Upper lobe of right lung (tissue), 1 donor: ENCODE measurements at regions not wholly inside any gene's neighbourhood (a gene's known extent, or its start where the extent isn't known, plus 50 kb on each side); places are given as distances from the start of the nearest gene placed in this dataset.
"Not testable (repeated sequence)": the region's sequence is repeated elsewhere in the genome, so short reads cannot be mapped to it uniquely, and the experiment has no call there.

Experiments
- ATAC-seq: fragments of 200-7000 bp; cut with Tn5 transposase; one replicate; pipeline ENCODE4 v1.9.1; 2020; ENCODE audit warnings: mild to moderate bottlenecking, moderate library complexity
- DNase-seq: peaks from one replicate; pipeline ENCODE4 v3.0.0-alpha.2; 2020
- H3K27ac ChIP-seq: fragments of 200-600 bp; one replicate; pipeline ENCODE4 v1.8.0; 2022
- H3K27me3 ChIP-seq: fragments of 200-600 bp; one replicate; pipeline ENCODE4 v1.8.0; 2022; ENCODE audit warnings: mild to moderate bottlenecking
- H3K36me3 ChIP-seq: fragments of 200-600 bp; one replicate; pipeline ENCODE4 v1.8.0; 2022
- H3K4me1 ChIP-seq: fragments of 200-600 bp; one replicate; pipeline ENCODE4 v1.8.0; 2022
- H3K4me3 ChIP-seq: fragments of 200-600 bp; one replicate; pipeline ENCODE4 v1.8.0; 2022; ENCODE audit warnings: mild to moderate bottlenecking
- H3K9me3 ChIP-seq: fragments of 200-600 bp; one replicate; pipeline ENCODE4 v1.8.0; 2022
- intact Hi-C: fragments of 100-400 bp; cut with DNase I; formaldehyde crosslinking; loops from one replicate; pipeline ENCODE4 v1.11.0; 2022
- TF ChIP-seq, protein P1 (sequence below): fragments of 200-600 bp; IDR thresholded peaks from one replicate; pipeline ENCODE4 v1.8.0; 2022; ENCODE audit warnings: antibody characterized with exemption
- donor health status: DM: no; HTN: yes; CAD: no; lungs with severe emphysema.

DNA sequence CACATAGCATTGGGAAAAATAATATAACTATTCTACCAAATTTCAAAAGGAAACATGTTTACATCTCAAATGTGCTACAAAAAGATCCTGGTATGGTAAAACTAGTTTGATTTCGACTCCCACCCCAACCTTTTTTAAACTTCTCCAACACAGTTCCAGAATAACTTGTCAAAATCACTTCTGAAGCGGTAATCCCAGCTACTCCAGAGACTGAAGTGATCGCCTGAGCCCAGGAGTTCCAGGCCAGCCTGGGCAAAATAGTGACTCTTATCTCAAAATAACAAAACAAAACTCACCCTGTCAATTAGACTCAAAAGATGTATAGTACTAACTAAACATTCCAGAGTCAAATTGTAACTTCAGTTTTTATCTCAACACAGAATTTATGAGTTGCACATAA lies 71.3 kb upstream of the RNF38 start:
- peak overlapping the region; percentile 90 for H3K27ac ChIP-seq
- intact Hi-C loops = no loop called here
- TF ChIP-seq, protein P1, sequence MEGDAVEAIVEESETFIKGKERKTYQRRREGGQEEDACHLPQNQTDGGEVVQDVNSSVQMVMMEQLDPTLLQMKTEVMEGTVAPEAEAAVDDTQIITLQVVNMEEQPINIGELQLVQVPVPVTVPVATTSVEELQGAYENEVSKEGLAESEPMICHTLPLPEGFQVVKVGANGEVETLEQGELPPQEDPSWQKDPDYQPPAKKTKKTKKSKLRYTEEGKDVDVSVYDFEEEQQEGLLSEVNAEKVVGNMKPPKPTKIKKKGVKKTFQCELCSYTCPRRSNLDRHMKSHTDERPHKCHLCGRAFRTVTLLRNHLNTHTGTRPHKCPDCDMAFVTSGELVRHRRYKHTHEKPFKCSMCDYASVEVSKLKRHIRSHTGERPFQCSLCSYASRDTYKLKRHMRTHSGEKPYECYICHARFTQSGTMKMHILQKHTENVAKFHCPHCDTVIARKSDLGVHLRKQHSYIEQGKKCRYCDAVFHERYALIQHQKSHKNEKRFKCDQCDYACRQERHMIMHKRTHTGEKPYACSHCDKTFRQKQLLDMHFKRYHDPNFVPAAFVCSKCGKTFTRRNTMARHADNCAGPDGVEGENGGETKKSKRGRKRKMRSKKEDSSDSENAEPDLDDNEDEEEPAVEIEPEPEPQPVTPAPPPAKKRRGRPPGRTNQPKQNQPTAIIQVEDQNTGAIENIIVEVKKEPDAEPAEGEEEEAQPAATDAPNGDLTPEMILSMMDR = no peak
- ATAC-seq (no peak), DNase-seq (no peak)
- H3K36me3 ChIP-seq = no peaks in the 10 kb centered on the region
- no peaks in the 10 kb centered on the region for H3K27me3 ChIP-seq
- peak overlapping the region; percentile 50 for H3K4me3 ChIP-seq
- H3K9me3 ChIP-seq = no peaks in the 10 kb centered on the region
- H3K4me1 ChIP-seq = peaks cover 23% of the 10 kb centered on the region

DNA sequence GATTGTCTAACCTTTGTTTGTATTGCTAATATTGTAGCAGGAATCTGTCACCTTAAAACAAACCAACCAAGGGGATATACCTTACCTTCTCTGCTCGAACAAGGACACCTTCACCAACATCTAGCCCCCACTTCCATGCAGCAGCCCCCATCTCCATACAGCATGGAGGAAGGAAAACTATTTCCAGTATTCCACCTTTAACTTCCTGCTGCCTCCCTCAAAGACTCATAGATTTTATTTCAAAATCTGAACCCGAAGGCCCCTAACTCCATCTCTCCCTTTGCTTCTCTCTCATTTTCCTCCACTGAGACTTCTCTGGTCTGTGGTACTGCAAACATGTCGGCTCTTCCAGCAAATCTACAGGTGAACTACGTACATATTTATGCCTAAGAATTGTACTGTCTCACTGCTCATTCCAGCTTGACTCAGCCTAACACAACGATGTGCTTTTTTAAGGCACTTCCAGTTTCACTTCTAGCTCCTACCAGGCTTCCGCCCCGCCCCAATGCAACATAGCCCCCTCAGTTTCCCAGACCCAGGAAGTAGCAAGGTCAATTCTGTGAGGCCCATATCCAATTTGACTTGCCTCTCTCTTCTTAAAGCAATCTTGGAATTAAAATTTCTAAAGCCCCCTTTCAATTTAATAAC lies 70.7 kb upstream of the RNF38 start:
- intact Hi-C loops = no loop called here
- ATAC-seq (peak; percentile 98), DNase-seq (peak; percentile 80)
- Histone ChIP-seq H3K27me3 (no peaks in the 10 kb centered on the region), H3K4me1 (peaks cover 23% of the 10 kb centered on the region), H3K27ac (peak overlapping the region; percentile 90), H3K4me3 (peak overlapping the region; percentile 50), H3K36me3 (no peaks in the 10 kb centered on the region), H3K9me3 (no peaks in the 10 kb centered on the region)
- TF ChIP-seq, protein P1 = no peak

DNA sequence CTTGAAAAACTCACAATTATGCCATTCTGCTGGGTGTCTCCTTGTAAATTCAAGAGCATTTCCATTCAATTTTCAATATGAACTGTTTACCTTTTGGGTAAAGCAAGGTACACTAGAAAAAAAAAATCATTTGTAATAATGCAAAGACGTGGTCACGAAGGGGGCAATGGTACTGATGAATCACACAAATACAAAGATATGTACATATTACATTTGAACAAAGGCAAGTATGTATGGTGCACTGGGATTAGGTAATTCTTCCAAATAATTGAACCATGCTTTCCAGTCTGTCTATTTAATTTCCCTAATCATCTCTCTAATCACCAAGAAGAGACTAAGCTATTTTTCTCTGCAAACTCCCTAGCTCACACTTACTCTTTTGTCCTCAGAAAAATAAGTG lies 63.4 kb upstream of the RNF38 start:
- ATAC-seq (no peak), DNase-seq (no peak)
- Histone ChIP-seq H3K36me3 (no peaks in the 10 kb centered on the region), H3K9me3 (no peaks in the 10 kb centered on the region), H3K4me3 (no peak overlapping the region), H3K27ac (no peak overlapping the region), H3K4me1 (peaks cover 5% of the 10 kb centered on the region), H3K27me3 (no peaks in the 10 kb centered on the region)
- intact Hi-C loops = no loop called here
- TF ChIP-seq, protein P1 = no peak

DNA sequence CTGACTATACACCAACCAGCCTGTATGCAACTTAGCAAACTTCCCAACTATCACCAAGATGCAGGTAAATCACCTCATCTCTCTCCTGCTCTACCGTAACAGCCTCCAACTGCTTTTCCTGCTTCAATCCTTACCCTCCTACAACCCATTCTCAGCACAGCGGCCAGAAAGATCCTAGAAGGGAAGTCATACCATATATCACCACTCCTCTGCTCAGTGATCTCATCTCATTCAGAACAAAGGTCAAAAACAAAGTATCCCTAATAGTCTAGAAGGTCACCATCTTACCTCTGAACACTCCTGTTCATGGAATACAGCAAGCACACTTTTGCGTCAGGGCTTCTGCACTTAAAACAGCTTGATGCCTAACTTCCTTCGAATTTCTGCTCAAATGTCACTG lies 62.2 kb upstream of the RNF38 start:
- no peak overlapping the region for H3K4me3 ChIP-seq
- no peak for ATAC-seq
- TF ChIP-seq, protein P1 = no peak
- H3K36me3 ChIP-seq = peaks cover 6% of the 10 kb centered on the region
- H3K9me3 ChIP-seq = no peaks in the 10 kb centered on the region
- intact Hi-C loops = no loop called here
- no peak overlapping the region for H3K27ac ChIP-seq
- no peak for DNase-seq
- no peaks in the 10 kb centered on the region for H3K27me3 ChIP-seq
- peaks cover 5% of the 10 kb centered on the region for H3K4me1 ChIP-seq

DNA sequence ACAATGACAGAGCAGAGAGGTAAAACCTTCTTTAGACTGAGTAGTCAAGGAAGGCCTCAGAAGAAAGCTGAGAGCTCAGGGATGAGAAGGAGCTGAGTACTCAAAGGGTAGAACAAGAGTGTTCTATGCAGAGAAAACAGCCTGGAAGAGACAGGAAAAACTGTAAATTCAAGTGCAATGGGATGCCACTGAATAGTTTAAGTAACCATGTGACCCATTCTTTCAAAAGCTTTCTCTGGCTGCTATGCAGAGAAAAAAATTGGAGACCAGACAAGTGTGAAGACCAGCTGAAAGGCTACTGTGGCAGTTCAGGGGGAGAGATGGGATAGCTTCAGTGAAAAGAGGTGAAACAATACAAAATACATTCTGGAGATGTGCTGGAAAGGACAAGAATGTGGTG lies 61.3 kb upstream of the RNF38 start:
- Histone ChIP-seq H3K27ac (no peak overlapping the region), H3K9me3 (no peaks in the 10 kb centered on the region), H3K27me3 (no peaks in the 10 kb centered on the region), H3K4me3 (no peak overlapping the region), H3K4me1 (peaks cover 5% of the 10 kb centered on the region), H3K36me3 (peaks cover 6% of the 10 kb centered on the region)
- TF ChIP-seq, protein P1 = no peak
- no peak for DNase-seq
- ATAC-seq = no peak
- intact Hi-C loops = no loop called here

DNA sequence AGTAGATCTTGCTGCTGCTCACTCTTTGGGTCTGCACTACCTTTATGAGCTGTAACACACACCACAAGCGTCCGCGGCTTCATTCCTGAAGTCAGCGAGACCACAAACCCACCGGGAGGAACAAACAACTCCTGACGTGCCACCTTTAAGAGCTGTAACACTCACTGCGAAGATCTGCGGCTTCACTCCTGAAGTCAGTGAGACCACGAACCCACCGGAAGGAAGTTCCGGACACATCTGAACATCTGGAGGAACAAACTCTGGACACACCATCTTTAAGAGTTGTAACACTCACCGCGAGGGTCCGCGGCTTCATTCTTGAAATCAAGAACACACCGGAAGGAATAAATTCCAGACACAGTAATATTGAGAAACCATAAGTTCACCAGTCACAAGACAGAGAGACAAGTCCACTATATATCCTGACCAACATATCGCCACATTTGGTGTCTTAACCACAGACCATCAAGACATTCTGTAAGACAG lies 58.4 kb upstream of the RNF38 start:
- H3K27ac ChIP-seq, H3K9me3 ChIP-seq, H3K36me3 ChIP-seq, DNase-seq, H3K4me1 ChIP-seq, H3K4me3 ChIP-seq, H3K27me3 ChIP-seq, intact Hi-C loops: not testable (repeated sequence)
- peak; percentile 48 for ATAC-seq
